WERI-Rb-1 (cell line): ENCODE measurements at regions not wholly inside any gene's neighbourhood (a gene's known extent, or its start where the extent isn't known, plus 50 kb on each side); places are given as distances from the start of the nearest gene placed in this dataset.
A peak's percentile ranks its signal among the peaks of the same experiment; 100 is the strongest.

Experiments used
- DNase-seq: peaks from one replicate; pipeline ENCODE4 v3.0.0-alpha.2; 2020
- H3K27ac ChIP-seq: fragments of 250-450 bp; sonication (Bioruptor Pico); 2 replicates; pipeline ENCODE4 v1.5.1; 2020; ENCODE audit warnings: mild to moderate bottlenecking, moderate library complexity
- H3K27me3 ChIP-seq: fragments of 250-450 bp; sonication (Bioruptor Pico); 2 replicates; pipeline ENCODE4 v1.5.1; 2021; ENCODE audit warnings: mild to moderate bottlenecking, low read depth, moderate library complexity; ENCODE audit not compliant: insufficient read depth, severe bottlenecking
- H3K36me3 ChIP-seq: fragments of 250-450 bp; sonication (Bioruptor Pico); 2 replicates; pipeline ENCODE4 v1.5.1; 2020; ENCODE audit warnings: mild to moderate bottlenecking, moderate library complexity
- H3K4me3 ChIP-seq: 2 replicates; pipeline ENCODE4 v1.5.1; 2011; ENCODE audit warnings: low read depth, mild to moderate bottlenecking, control low read depth, low read length
- H3K9me3 ChIP-seq: fragments of 250-450 bp; sonication (Bioruptor Pico); 2 replicates; pipeline ENCODE4 v1.5.1; 2021; ENCODE audit warnings: mild to moderate bottlenecking, moderate library complexity; ENCODE audit not compliant: severe bottlenecking
- TF ChIP-seq, protein P1 (sequence below): IDR thresholded peaks from 2 replicates; pipeline ENCODE4 v1.5.1; 2011; ENCODE audit warnings: low read depth, mild to moderate bottlenecking, control low read depth, inconsistent platforms, low read length

DNA sequence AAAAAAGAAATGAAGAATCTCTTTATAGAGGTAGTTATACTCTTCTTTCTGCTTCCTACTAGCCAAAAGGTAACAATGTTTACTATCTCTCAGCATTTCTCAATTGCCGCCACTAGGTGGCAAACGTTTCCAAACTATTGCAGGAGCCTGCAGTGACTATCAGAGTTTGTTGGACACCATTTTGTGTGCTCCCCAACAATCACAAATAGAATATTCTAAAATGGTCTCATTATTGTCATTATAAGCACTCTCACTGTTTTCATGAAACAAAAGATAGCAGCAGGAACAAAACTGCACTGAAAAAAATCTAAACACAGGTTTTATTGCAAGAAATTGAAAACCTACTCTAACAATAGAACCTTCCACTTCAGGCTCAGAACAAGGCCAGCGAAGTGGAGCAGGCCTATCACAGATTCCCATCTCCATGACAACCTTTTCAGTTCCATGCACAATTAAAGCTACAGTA, 83.9 kb upstream of the PLPPR4 start:
- H3K9me3 ChIP-seq = no peaks in the 10 kb centered on the region
- peak; percentile 82 for DNase-seq
- H3K27ac ChIP-seq = peak overlapping the region; percentile 81
- TF ChIP-seq, protein P1, sequence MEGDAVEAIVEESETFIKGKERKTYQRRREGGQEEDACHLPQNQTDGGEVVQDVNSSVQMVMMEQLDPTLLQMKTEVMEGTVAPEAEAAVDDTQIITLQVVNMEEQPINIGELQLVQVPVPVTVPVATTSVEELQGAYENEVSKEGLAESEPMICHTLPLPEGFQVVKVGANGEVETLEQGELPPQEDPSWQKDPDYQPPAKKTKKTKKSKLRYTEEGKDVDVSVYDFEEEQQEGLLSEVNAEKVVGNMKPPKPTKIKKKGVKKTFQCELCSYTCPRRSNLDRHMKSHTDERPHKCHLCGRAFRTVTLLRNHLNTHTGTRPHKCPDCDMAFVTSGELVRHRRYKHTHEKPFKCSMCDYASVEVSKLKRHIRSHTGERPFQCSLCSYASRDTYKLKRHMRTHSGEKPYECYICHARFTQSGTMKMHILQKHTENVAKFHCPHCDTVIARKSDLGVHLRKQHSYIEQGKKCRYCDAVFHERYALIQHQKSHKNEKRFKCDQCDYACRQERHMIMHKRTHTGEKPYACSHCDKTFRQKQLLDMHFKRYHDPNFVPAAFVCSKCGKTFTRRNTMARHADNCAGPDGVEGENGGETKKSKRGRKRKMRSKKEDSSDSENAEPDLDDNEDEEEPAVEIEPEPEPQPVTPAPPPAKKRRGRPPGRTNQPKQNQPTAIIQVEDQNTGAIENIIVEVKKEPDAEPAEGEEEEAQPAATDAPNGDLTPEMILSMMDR = peak; percentile 40; the same call in 1 of the 2 replicates
- H3K27me3 ChIP-seq = no peaks in the 10 kb centered on the region
- H3K4me3 ChIP-seq = no peak overlapping the region
- no peaks in the 10 kb centered on the region for H3K36me3 ChIP-seq

DNA sequence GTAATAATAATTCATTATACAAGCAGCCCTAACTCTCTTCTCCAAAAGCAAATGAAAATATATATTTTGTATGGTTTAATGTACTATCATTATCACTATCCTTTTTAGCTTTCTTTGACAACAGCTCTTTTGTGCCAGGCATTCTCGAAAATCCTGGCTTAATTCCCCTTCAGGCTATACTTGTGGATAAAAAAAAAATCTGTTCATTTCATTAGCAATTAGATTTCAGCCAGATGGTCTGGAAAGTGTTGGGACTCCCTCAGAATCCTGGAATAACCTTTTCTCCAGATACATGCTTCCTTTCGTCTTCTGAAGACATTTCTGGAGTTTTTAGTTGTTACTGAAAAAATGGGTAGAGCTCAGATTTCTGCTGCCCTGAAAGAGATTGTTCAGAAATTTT, 83.4 kb upstream of the PLPPR4 start:
- no peaks in the 10 kb centered on the region for H3K9me3 ChIP-seq
- no peak for DNase-seq
- H3K27ac ChIP-seq = peak overlapping the region; percentile 81
- H3K4me3 ChIP-seq = no peak overlapping the region
- TF ChIP-seq, protein P1 = no peak
- H3K36me3 ChIP-seq = no peaks in the 10 kb centered on the region
- H3K27me3 ChIP-seq = no peaks in the 10 kb centered on the region

DNA sequence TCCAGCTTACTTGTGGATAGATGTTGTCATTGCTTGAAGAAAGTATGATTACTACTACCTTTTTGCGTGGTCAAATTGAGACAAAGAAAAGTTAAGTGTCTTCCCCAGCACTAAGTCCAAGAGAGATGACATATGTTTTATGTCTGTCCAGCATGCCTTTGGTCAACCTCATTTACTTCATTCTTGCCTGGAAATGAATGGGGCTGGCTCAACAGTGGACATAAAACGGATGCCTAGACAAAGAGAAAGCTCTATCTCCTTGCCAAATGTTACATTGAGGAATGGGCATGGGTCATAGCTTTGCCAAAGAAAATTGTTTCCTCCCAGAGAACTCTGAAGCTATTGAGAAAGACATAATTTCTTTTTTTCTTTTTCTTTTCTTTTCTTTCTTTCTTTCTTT, 82.4 kb upstream of the PLPPR4 start:
- no peaks in the 10 kb centered on the region for H3K9me3 ChIP-seq
- H3K27me3 ChIP-seq = no peaks in the 10 kb centered on the region
- no peaks in the 10 kb centered on the region for H3K36me3 ChIP-seq
- H3K27ac ChIP-seq = no peak overlapping the region
- TF ChIP-seq, protein P1 = no peak
- no peak for DNase-seq
- H3K4me3 ChIP-seq = no peak overlapping the region

DNA sequence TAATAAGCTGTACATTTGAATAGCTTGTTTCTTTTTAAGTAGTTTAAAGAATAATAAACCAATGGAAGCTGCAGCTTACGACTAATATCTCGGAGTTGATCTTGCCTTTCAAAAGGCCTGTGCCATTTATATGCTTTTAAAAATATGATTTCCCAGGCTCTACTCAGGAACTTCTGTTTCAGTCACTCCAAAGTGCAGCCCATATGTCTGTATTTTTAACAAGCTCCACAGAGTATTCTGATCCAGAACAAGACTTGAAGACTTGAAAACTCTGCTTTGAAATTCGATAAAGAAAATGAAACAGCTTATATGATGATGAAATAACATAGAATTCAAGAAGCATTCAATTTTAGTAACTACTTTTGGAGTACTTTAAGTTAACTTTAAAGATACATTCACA, 79.1 kb upstream of the PLPPR4 start:
- H3K27me3 ChIP-seq = no peaks in the 10 kb centered on the region
- H3K9me3 ChIP-seq = no peaks in the 10 kb centered on the region
- no peak overlapping the region for H3K27ac ChIP-seq
- DNase-seq = no peak
- H3K36me3 ChIP-seq = no peaks in the 10 kb centered on the region
- no peak overlapping the region for H3K4me3 ChIP-seq
- TF ChIP-seq, protein P1 = no peak

DNA sequence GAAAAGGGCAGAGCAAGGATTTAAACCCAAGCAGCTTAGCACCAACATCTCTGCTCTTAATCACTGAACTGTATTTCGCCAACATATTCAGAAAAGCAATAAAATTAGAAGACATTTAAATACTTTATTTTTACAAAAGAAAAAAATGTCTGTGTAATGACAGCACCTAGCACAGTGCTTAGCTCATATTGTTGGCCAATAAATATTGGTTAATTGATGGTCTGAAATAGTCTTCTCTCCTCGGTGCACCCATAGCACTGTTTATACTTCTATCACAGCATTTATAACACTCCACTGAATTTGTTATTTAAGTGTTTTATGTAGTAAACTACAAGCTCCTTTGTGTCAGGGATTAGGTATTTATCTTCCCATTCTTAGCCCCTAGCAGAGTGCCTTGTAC, 70.9 kb upstream of the PLPPR4 start:
- TF ChIP-seq, protein P1 = no peak
- no peak for DNase-seq
- H3K36me3 ChIP-seq = no peaks in the 10 kb centered on the region
- no peak overlapping the region for H3K27ac ChIP-seq
- H3K27me3 ChIP-seq = no peaks in the 10 kb centered on the region
- no peak overlapping the region for H3K4me3 ChIP-seq
- no peaks in the 10 kb centered on the region for H3K9me3 ChIP-seq

DNA sequence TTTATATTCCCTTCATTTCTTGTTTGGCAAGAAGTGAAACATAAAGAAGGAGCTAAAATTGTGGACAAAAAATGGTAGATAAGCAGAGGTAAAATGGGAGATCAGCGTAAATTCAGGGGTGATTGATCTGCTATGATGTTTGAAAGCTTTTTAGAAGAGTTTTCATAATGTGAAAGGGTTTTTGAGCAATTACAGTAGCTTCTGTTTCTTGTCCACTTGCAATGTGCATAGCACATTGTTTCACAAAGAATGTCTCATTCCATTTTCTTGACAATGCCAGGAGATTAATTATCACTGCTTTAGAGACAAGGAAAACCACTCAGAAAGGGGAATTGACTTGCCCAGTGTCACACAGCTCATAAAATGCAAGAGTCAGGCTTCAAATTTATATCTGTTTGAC, 65.9 kb upstream of the PLPPR4 start:
- DNase-seq = no peak
- H3K9me3 ChIP-seq = no peaks in the 10 kb centered on the region
- no peak overlapping the region for H3K27ac ChIP-seq
- no peak overlapping the region for H3K4me3 ChIP-seq
- TF ChIP-seq, protein P1 = no peak
- no peaks in the 10 kb centered on the region for H3K27me3 ChIP-seq
- H3K36me3 ChIP-seq = no peaks in the 10 kb centered on the region
